OCI-LY1 (cell line): ENCODE measurements at regions not wholly inside any gene's neighbourhood (a gene's known extent, or its start where the extent isn't known, plus 50 kb on each side); places are given as distances from the start of the nearest gene placed in this dataset.

ENCODE experiments used
- CTCF ChIP-seq: fragments of 200-600 bp; sonication (generic), shearing (Covaris generic); IDR thresholded peaks from 2 replicates; pipeline ENCODE4 v1.5.1; 2017; ENCODE audit warnings: mild to moderate bottlenecking, antibody characterized with exemption, low read length, moderate library complexity, mixed read lengths
- EZH2 ChIP-seq: fragments of 200-600 bp; sonication (generic), shearing (Covaris generic); IDR thresholded peaks from 2 replicates; pipeline ENCODE4 v1.8.0; 2017; ENCODE audit warnings: borderline replicate concordance, mixed run types, mild to moderate bottlenecking, antibody characterized with exemption, low read length, moderate library complexity, mixed read lengths

DNA sequence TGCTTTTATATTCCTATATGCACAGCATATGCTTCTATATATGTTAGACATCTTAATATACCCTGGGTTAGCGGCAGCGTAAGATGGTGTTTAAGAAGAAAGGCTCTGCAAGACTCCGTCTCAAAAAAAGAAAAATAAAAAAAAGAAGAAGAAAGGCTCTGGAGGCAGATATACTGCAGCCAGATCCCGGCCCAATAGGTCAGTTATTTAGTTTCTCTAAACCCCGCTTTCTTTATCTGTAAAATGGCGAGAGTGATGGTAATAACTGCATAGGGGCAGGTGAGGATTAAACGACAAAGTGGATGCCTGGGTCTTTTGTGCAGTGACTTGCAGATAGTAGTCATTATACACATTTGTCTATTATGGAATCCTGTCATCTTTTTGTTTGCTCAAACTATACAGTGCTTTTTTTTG is 115.2 kb downstream of the NAA11 start:
- TF ChIP-seq CTCF (no peak), EZH2 (no peak)
